Upper lobe of left lung (tissue), 4 donors: ENCODE measurements at regions not wholly inside any gene's neighbourhood (a gene's known extent, or its start where the extent isn't known, plus 50 kb on each side); places are given as distances from the start of the nearest gene placed in this dataset.

Source experiments
- CTCF ChIP-seq, 6 experiments: fragments of 450-650 bp in 4 of 6; fragments of 200-600 bp in 2 of 6; sonication (generic) in 2 of 6; IDR thresholded peaks; one replicate each; pipeline ENCODE4 v1.5.1; 2016 to 2019; ENCODE audit warnings: antibody characterized with exemption in 6 of 6
- EP300 ChIP-seq, 4 donors: sonication (generic); formaldehyde crosslinking; IDR thresholded peaks; one replicate each; pipeline ENCODE4 v1.5.1; 2017; ENCODE audit warnings: antibody characterized with exemption in 4 of 4, control low read depth in 2 of 4

DNA sequence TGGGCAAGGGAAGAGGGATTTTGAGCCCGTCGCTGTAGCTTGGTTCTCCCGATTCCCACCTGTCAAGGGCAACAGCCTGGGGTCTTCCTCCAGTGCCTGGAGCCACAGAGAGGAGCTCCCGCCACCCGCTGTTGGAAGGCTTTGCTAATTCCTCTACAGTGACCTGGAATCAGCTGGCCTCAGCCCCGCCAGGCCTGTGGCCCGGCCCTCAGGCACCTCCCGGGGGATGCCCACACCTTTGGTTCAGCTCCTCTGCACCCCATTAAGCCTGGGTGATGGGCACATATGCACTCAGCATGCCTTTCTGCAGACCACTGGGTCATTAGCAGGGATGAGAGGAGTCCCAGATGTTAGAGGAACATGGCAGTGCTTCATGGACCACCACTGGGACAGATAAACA, 121.4 kb upstream of the MKI67 start:
- TF ChIP-seq EP300 (IDR thresholded peaks at IDR 0.05), result no peak
- TF ChIP-seq CTCF (IDR thresholded peaks at IDR 0.05), result no peak
